BJ (cell line): ENCODE measurements at regions not wholly inside any gene's neighbourhood (a gene's known extent, or its start where the extent isn't known, plus 50 kb on each side); places are given as distances from the start of the nearest gene placed in this dataset.

Experiments used
- CTCF ChIA-PET: fragments of 350-600 bp; formaldehyde crosslinking; extraction: SDS; loops from one replicate; lab custom pipeline; 2021; ENCODE audit warnings: antibody characterized with exemption, inconsistent platforms; lab: Yijun Ruan, JAX
- POLR2A ChIA-PET: fragments of 300-600 bp; sonication (Branson Sonifier 250); formaldehyde crosslinking; extraction: SDS; loops from one replicate; lab custom pipeline; 2021; ENCODE audit warnings: antibody characterized with exemption; lab: Charles Lee
- DNase-seq: peaks from one replicate; pipeline ENCODE4 v3.0.0-alpha.2; 2011; ENCODE audit warnings: low read depth
- H3K27me3 ChIP-seq: 2 replicates; pipeline ENCODE4 v1.6.0; 2011; ENCODE audit warnings: low read length; ENCODE audit not compliant: control insufficient read depth, insufficient read depth
- H3K36me3 ChIP-seq: 2 replicates; pipeline ENCODE4 v1.5.1; 2011; ENCODE audit warnings: low read length; ENCODE audit not compliant: control insufficient read depth, insufficient read depth
- H3K4me3 ChIP-seq: 2 replicates; pipeline ENCODE4 v1.5.1; 2011; ENCODE audit warnings: low read depth, mild to moderate bottlenecking, control low read depth, low read length
- CTCF ChIP-seq: IDR thresholded peaks from 2 replicates; pipeline ENCODE4 v1.5.1; 2011; ENCODE audit warnings: low read depth, mild to moderate bottlenecking, control low read depth, inconsistent platforms, low read length, moderate library complexity; ENCODE audit not compliant: insufficient read depth

GRCh38 chr3:177354466-177354865 lies 157.2 kb upstream of the TBL1XR1 start:
- TF ChIP-seq CTCF: no peak
- H3K27me3 ChIP-seq: no peaks in the 10 kb centered on the region
- H3K36me3 ChIP-seq: no peaks in the 10 kb centered on the region
- POLR2A ChIA-PET: no interaction called here
- DNase-seq: no peak
- no peak overlapping the region for H3K4me3 ChIP-seq
- CTCF ChIA-PET: no interaction called here

GRCh38 chr3:177356113-177356512 lies 158.8 kb upstream of the TBL1XR1 start:
- POLR2A ChIA-PET: no interaction called here
- Histone ChIP-seq H3K4me3 (no peak overlapping the region), H3K36me3 (no peaks in the 10 kb centered on the region), H3K27me3 (no peaks in the 10 kb centered on the region)
- no peak for TF ChIP-seq CTCF
- no peak for DNase-seq
- CTCF ChIA-PET: no interaction called here

- ChIA-PET POLR2A (interaction anchor here (0.6 kb wide), 1 partner anchor 310 kb away, joined by 3 read pairs; no protein-coding TSS in a partner anchor), CTCF (interaction anchor here (0.6 to 1.0 kb wide), 2 partner anchors 159 to 308 kb away, joined by 3 read pairs; no protein-coding TSS in a partner anchor)
- DNase-seq: no peak
- Histone ChIP-seq H3K36me3 (no peaks in the 10 kb centered on the region), H3K4me3 (no peak overlapping the region), H3K27me3 (no peaks in the 10 kb centered on the region)
- no peak for TF ChIP-seq CTCF
Measured at GRCh38 chr3:177356952-177357351, 159.7 kb upstream of the TBL1XR1 start.

- Histone ChIP-seq H3K4me3 (no peak overlapping the region), H3K36me3 (no peaks in the 10 kb centered on the region), H3K27me3 (no peaks in the 10 kb centered on the region)
- peak; percentile 30 for DNase-seq
- CTCF ChIA-PET: interaction anchor here (0.6 to 1.0 kb wide), 2 partner anchors 159 to 309 kb away, joined by 3 read pairs; no protein-coding TSS in a partner anchor
- POLR2A ChIA-PET: no interaction called here
- no peak for TF ChIP-seq CTCF
Measured at GRCh38 chr3:177357352-177358090, 160.2 kb upstream of the TBL1XR1 start.

- TF ChIP-seq CTCF: no peak
- no peak for DNase-seq
- Histone ChIP-seq H3K36me3 (no peaks in the 10 kb centered on the region), H3K4me3 (no peak overlapping the region), H3K27me3 (no peaks in the 10 kb centered on the region)
- ChIA-PET POLR2A (no interaction called here), CTCF (no interaction called here)
Measured at GRCh38 chr3:177358091-177358976, 161.1 kb upstream of the TBL1XR1 start.
